Skin epidermis (tissue), 12 donors: ENCODE measurements at regions not wholly inside any gene's neighbourhood (a gene's known extent, or its start where the extent isn't known, plus 50 kb on each side); places are given as distances from the start of the nearest gene placed in this dataset.
"Not testable (repeated sequence)": the region's sequence is repeated elsewhere in the genome, so short reads cannot be mapped to it uniquely, and the experiment has no call there.

Experiments used
- H3K27ac ChIP-seq, 21 experiments: fragments of 200-600 bp; sonication (generic) in 11 of 21; one replicate each; pipeline ENCODE4 v1.5.0; 2020; ENCODE audit warnings: mild to moderate bottlenecking in 3 of 21, inconsistent platforms in 2 of 21, moderate library complexity in 2 of 21
- H3K4me3 ChIP-seq, 7 experiments: fragments of 200-600 bp; sonication (generic) in 2 of 7; one replicate each; pipeline ENCODE4 v1.5.0; 2020; ENCODE audit warnings: inconsistent platforms in 2 of 7, mild to moderate bottlenecking in 2 of 7, moderate library complexity in 1 of 7

DNA sequence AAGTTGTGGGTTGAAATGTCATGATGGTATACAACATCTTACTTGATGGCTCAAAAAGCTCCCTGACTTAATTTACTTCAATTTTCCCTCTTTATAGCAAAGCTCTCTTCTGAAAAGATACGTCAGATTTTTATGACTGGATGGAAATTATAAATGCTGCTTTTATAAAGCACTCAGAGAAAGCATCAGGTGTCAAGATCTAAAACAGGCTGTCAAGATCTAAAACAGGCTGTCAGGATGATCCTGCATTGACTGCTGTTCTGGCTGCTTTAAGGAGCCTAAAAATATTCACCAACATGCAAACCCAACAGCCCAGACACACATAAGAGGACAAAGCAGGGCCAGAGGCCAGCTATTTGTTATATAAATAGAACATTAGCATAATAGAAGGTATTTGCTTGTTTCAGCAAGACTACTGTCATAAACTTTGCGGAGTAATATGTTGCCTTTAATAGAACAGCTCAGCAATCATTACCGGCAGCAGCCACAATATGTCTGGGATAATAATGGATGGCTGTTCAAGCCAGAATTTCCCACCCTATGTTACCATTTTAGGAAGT, 77.3 kb upstream of the ANO5 start:
- Histone ChIP-seq H3K4me3 (no peak overlapping the region), H3K27ac (no peak overlapping the region)

DNA sequence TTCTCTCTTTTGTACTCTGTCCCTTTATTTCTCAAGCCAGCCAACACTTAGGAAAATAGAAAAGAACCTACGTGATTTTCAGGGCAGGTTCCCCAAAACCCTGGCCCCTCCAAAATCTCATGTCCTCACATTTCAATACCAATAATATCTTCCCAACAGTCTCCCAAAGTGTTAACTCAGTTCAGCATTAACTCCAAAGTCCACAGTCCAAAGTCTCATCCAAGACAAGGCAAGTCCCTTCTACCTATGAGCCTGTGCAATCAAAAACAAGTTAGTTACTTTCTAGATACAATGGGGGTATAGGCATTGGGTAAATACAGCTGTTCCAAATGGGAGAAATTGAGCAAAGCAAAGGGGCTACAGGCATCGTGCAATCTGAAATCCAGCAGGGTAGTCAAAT, 64.9 kb upstream of the ANO5 start:
- H3K4me3 ChIP-seq, H3K27ac ChIP-seq: not testable (repeated sequence)

DNA sequence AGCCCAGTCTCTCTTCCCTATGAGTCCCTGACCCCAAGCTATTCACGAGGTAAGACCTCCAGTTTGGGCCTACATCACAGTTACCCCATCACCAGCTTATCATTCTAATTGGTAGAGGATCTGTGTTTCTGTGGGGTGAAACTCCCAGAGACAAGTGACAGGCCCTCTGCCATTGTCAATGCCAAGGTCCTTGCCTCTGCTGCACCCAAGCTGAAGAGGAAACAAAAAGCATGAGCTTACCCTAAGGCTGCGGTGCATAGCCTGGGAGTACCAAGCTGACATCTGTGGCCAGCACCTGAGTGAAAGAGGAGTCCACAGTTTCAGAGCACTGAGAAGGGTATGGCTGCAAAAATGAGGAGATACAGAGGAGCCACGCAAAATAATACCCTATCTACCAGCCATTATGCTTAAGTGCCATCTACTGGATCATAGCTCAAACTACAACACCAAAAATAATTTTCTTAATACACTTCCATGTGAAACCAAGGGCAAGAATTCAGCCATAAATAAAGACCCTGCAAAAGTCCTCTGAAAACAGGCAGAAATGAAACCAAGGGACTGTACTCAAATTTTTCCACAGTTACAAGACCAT, 62.3 kb upstream of the ANO5 start:
- no peak overlapping the region for H3K4me3 ChIP-seq
- no peak overlapping the region for H3K27ac ChIP-seq

- H3K4me3 ChIP-seq = no peak overlapping the region
- no peak overlapping the region for H3K27ac ChIP-seq
Measured at GRCh38 chr11:22133776-22134175, 59.1 kb upstream of the ANO5 start.

GRCh38 chr11:22138264-22138663, 54.6 kb upstream of the ANO5 start:
- no peak overlapping the region for H3K4me3 ChIP-seq

More at GRCh38 chr11:22138264-22138663, 54.6 kb upstream of the ANO5 start:
- H3K27ac ChIP-seq = no peak overlapping the region
